ENCODE measurements at regions not wholly inside any gene's neighbourhood (a gene's known extent, or its start where the extent isn't known, plus 50 kb on each side); places are given as distances from the start of the nearest gene placed in this dataset.

GRCh38 chr13:40384976-40385857 lies 281.2 kb downstream of the FOXO1 start:
- Histone ChIP-seq H3K9me2 (ENCODE audit: low read depth, low read length) (no peaks in the 10 kb centered on the region), H3K36me3 (ENCODE audit: insufficient read depth, low read length) (no peaks in the 10 kb centered on the region), H3K4me2 (ENCODE audit: low read length) (no peak overlapping the region), H3K4me3 (ENCODE audit: low read depth, low read length, poor library complexity, severe bottlenecking) (no peak overlapping the region), H3K27me3 (ENCODE audit: insufficient read depth, low read length) (no peaks in the 10 kb centered on the region), H3K9me3 (ENCODE audit: low read length) (no peaks in the 10 kb centered on the region), H3F3A (ENCODE audit: insufficient read depth, low read length) (no peaks in the 10 kb centered on the region), H3K79me2 (ENCODE audit: insufficient read depth, low read length) (no peaks in the 10 kb centered on the region), H3K4me1 (ENCODE audit: insufficient read depth, low read length, severe bottlenecking) (peaks cover 43% of the 10 kb centered on the region), H4K20me1 (ENCODE audit: insufficient read depth, low read length) (no peaks in the 10 kb centered on the region), H2AFZ (ENCODE audit: low read length) (no peak overlapping the region), H3K9ac (ENCODE audit: low read length) (no peak overlapping the region), H3K27ac (ENCODE audit: low read depth, low read length, poor library complexity, severe bottlenecking) (no peak overlapping the region)
- no peak for TF ChIP-seq CTCF (IDR thresholded peaks at IDR 0.05; ENCODE audit: low read length)
- TF ChIP-seq EZH2 (IDR thresholded peaks at IDR 0.05; ENCODE audit: borderline replicate concordance, low read length) = no peak

GRCh38 chr13:40385858-40386180 lies 280.6 kb downstream of the FOXO1 start:
- H3K4me1 ChIP-seq (ENCODE audit: insufficient read depth, low read length, severe bottlenecking) = peaks cover 49% of the 10 kb centered on the region
- no peaks in the 10 kb centered on the region for H3K9me2 ChIP-seq (ENCODE audit: low read depth, low read length)
- H3K4me3 ChIP-seq (ENCODE audit: low read depth, low read length, poor library complexity, severe bottlenecking) = no peak overlapping the region
- no peak for TF ChIP-seq CTCF (IDR thresholded peaks at IDR 0.05; ENCODE audit: low read length)
- no peak for TF ChIP-seq EZH2 (IDR thresholded peaks at IDR 0.05; ENCODE audit: borderline replicate concordance, low read length)
- H3K27ac ChIP-seq (ENCODE audit: low read depth, low read length, poor library complexity, severe bottlenecking) = no peak overlapping the region
- no peaks in the 10 kb centered on the region for H4K20me1 ChIP-seq (ENCODE audit: insufficient read depth, low read length)
- H3F3A ChIP-seq (ENCODE audit: insufficient read depth, low read length) = no peaks in the 10 kb centered on the region
- H3K79me2 ChIP-seq (ENCODE audit: insufficient read depth, low read length) = no peaks in the 10 kb centered on the region
- H3K9me3 ChIP-seq (ENCODE audit: low read length) = no peaks in the 10 kb centered on the region
- no peak overlapping the region for H2AFZ ChIP-seq (ENCODE audit: low read length)
- no peaks in the 10 kb centered on the region for H3K27me3 ChIP-seq (ENCODE audit: insufficient read depth, low read length)
- no peak overlapping the region for H3K4me2 ChIP-seq (ENCODE audit: low read length)
- H3K9ac ChIP-seq (ENCODE audit: low read length) = no peak overlapping the region
- no peaks in the 10 kb centered on the region for H3K36me3 ChIP-seq (ENCODE audit: insufficient read depth, low read length)

GRCh38 chr13:40386586-40386985 lies 279.9 kb downstream of the FOXO1 start:
- Histone ChIP-seq H3K79me2 (ENCODE audit: insufficient read depth, low read length) (no peaks in the 10 kb centered on the region), H3K9me3 (ENCODE audit: low read length) (no peaks in the 10 kb centered on the region), H3K4me3 (ENCODE audit: low read depth, low read length, poor library complexity, severe bottlenecking) (no peak overlapping the region), H3K4me2 (ENCODE audit: low read length) (no peak overlapping the region), H3K27me3 (ENCODE audit: insufficient read depth, low read length) (no peaks in the 10 kb centered on the region), H3F3A (ENCODE audit: insufficient read depth, low read length) (no peaks in the 10 kb centered on the region), H3K27ac (ENCODE audit: low read depth, low read length, poor library complexity, severe bottlenecking) (no peak overlapping the region), H2AFZ (ENCODE audit: low read length) (no peak overlapping the region), H3K36me3 (ENCODE audit: insufficient read depth, low read length) (no peaks in the 10 kb centered on the region), H3K4me1 (ENCODE audit: insufficient read depth, low read length, severe bottlenecking) (peaks cover 54% of the 10 kb centered on the region), H3K9ac (ENCODE audit: low read length) (no peak overlapping the region), H3K9me2 (ENCODE audit: low read depth, low read length) (no peaks in the 10 kb centered on the region), H4K20me1 (ENCODE audit: insufficient read depth, low read length) (no peaks in the 10 kb centered on the region)
- no peak for TF ChIP-seq CTCF (IDR thresholded peaks at IDR 0.05; ENCODE audit: low read length)
- no peak for TF ChIP-seq EZH2 (IDR thresholded peaks at IDR 0.05; ENCODE audit: borderline replicate concordance, low read length)
